H9 (cell line): ENCODE measurements at regions not wholly inside any gene's neighbourhood (a gene's known extent, or its start where the extent isn't known, plus 50 kb on each side); places are given as distances from the start of the nearest gene placed in this dataset.

Source experiments
- DNase-seq: peaks from one replicate; pipeline ENCODE4 v3.0.0-alpha.2; 2017
- H2AFZ ChIP-seq: one replicate; pipeline ENCODE4 v1.6.1; 2013; ENCODE audit warnings: mild to moderate bottlenecking, low read length, control low read depth, moderate library complexity
- H2AK5ac ChIP-seq: 2 replicates; pipeline ENCODE4 v1.6.1; 2013; ENCODE audit warnings: low read length, control low read depth, mixed read lengths; ENCODE audit not compliant: insufficient read length
- H2BK120ac ChIP-seq: one replicate; pipeline ENCODE4 v1.6.1; 2013; ENCODE audit warnings: low read depth, mild to moderate bottlenecking, low read length, control low read depth, inconsistent platforms; ENCODE audit not compliant: poor library complexity, severe bottlenecking
- H2BK12ac ChIP-seq: 2 replicates; pipeline ENCODE4 v1.6.1; 2013; ENCODE audit warnings: low read length, control low read depth, mixed read lengths, low read depth; ENCODE audit not compliant: insufficient read length
- H2BK15ac ChIP-seq: 2 replicates; pipeline ENCODE4 v1.6.1; 2013; ENCODE audit warnings: low read depth, low read length, control low read depth
- H2BK20ac ChIP-seq: one replicate; pipeline ENCODE4 v1.6.1; 2013; ENCODE audit warnings: low read depth, mild to moderate bottlenecking, low read length, control low read depth, inconsistent platforms; ENCODE audit not compliant: poor library complexity, severe bottlenecking
- H2BK5ac ChIP-seq: 2 replicates; pipeline ENCODE4 v1.6.1; 2013; ENCODE audit warnings: low read length, control low read depth, mixed read lengths; ENCODE audit not compliant: insufficient read length
- H3K14ac ChIP-seq: 2 replicates; pipeline ENCODE4 v1.6.1; 2013; ENCODE audit warnings: low read length, control low read depth; ENCODE audit not compliant: insufficient read depth
- H3K18ac ChIP-seq: 2 replicates; pipeline ENCODE4 v1.6.1; 2013; ENCODE audit warnings: low read depth, mild to moderate bottlenecking, mixed read lengths, low read length, control low read depth; ENCODE audit not compliant: insufficient read length
- H3K23ac ChIP-seq: 2 replicates; pipeline ENCODE4 v1.6.1; 2013; ENCODE audit warnings: low read length, control low read depth, mixed read lengths, low read depth; ENCODE audit not compliant: insufficient read length
- H3K23me2 ChIP-seq: 2 replicates; pipeline ENCODE4 v1.6.1; 2013; ENCODE audit warnings: low read depth, mild to moderate bottlenecking, mixed read lengths, low read length, control low read depth; ENCODE audit not compliant: insufficient read length, poor library complexity, severe bottlenecking
- H3K27ac ChIP-seq: 2 replicates; pipeline ENCODE4 v1.5.1; 2013; ENCODE audit warnings: low read length, control low read depth, mixed read lengths, low read depth; ENCODE audit not compliant: insufficient read length
- H3K27me3 ChIP-seq: 2 replicates; pipeline ENCODE4 v1.6.1; 2013; ENCODE audit warnings: low read length, control low read depth, inconsistent platforms; ENCODE audit not compliant: insufficient read depth
- H3K4ac ChIP-seq: 2 replicates; pipeline ENCODE4 v1.6.1; 2013; ENCODE audit warnings: low read depth, mild to moderate bottlenecking, control low read depth, inconsistent platforms, low read length, moderate library complexity
- H3K4me1 ChIP-seq: 2 replicates; pipeline ENCODE4 v1.6.1; 2013; ENCODE audit warnings: low read length, control low read depth, inconsistent platforms; ENCODE audit not compliant: insufficient read depth
- H3K4me2 ChIP-seq: 2 replicates; pipeline ENCODE4 v1.6.1; 2013; ENCODE audit warnings: low read length, control low read depth, mixed read lengths; ENCODE audit not compliant: insufficient read length, insufficient read depth
- H3K56ac ChIP-seq: 2 replicates; pipeline ENCODE4 v1.6.1; 2013; ENCODE audit warnings: low read depth, mild to moderate bottlenecking, mixed read lengths, low read length, control low read depth; ENCODE audit not compliant: insufficient read length
- H3K79me1 ChIP-seq: 2 replicates; pipeline ENCODE4 v1.6.1; 2013; ENCODE audit warnings: low read depth, mild to moderate bottlenecking, moderate library complexity, low read length, control low read depth, inconsistent platforms; ENCODE audit not compliant: insufficient read depth, poor library complexity, severe bottlenecking
- H3K79me2 ChIP-seq: 2 replicates; pipeline ENCODE4 v1.6.1; 2013; ENCODE audit warnings: low read length, control low read depth, inconsistent platforms; ENCODE audit not compliant: insufficient read depth
- H3K9ac ChIP-seq: 2 replicates; pipeline ENCODE4 v1.6.1; 2013; ENCODE audit warnings: low read length, control low read depth, mixed read lengths; ENCODE audit not compliant: insufficient read length; ENCODE audit errors: extremely low read depth
- H3K9me3 ChIP-seq: one replicate; pipeline ENCODE4 v1.6.1; 2013; ENCODE audit warnings: low read depth, low read length, inconsistent platforms; ENCODE audit not compliant: control insufficient read depth
- H3T11ph ChIP-seq: one replicate; pipeline ENCODE4 v1.6.1; 2013; ENCODE audit warnings: mild to moderate bottlenecking, low read length, control low read depth, inconsistent platforms
- H4K20me1 ChIP-seq: one replicate; pipeline ENCODE4 v1.6.1; 2013; ENCODE audit not compliant: control insufficient read depth, insufficient read length, insufficient read depth
- H4K5ac ChIP-seq: 2 replicates; pipeline ENCODE4 v1.6.1; 2013; ENCODE audit warnings: low read depth, mild to moderate bottlenecking, mixed read lengths, low read length, control low read depth; ENCODE audit not compliant: insufficient read length
- H4K8ac ChIP-seq: replicated peaks from 2 replicates; pipeline ENCODE4 v1.6.1; 2013; ENCODE audit warnings: low read length, control low read depth, mixed read lengths, low read depth; ENCODE audit not compliant: insufficient read length
- H4K91ac ChIP-seq: 2 replicates; pipeline ENCODE4 v1.6.1; 2013; ENCODE audit warnings: low read depth, mild to moderate bottlenecking, moderate library complexity, mixed read lengths, low read length, control low read depth; ENCODE audit not compliant: insufficient read length
- H3K27ac Mint-ChIP-seq, 3 experiments: 2 replicates in 2 of 3; 3 replicates in 1 of 3; pipeline ENCODE4 v1.8.0; 2020 to 2021; ENCODE audit warnings: mixed read lengths in 3 of 3, mild to moderate bottlenecking in 1 of 3, moderate library complexity in 1 of 3
- H3K27me3 Mint-ChIP-seq: 2 replicates; pipeline ENCODE4 v1.8.0; 2021; ENCODE audit warnings: low read depth, mild to moderate bottlenecking, moderate library complexity, mixed read lengths
- H3K36me3 Mint-ChIP-seq, 3 experiments: 2 replicates in 2 of 3; 3 replicates in 1 of 3; pipeline ENCODE4 v1.8.0; 2020 to 2021; ENCODE audit warnings: low read depth in 3 of 3, mixed read lengths in 3 of 3; ENCODE audit not compliant: insufficient read depth in 1 of 3
- H3K4me1 Mint-ChIP-seq, 2 experiments: 2 replicates each; pipeline ENCODE4 v1.8.0; 2020; ENCODE audit warnings: mixed read lengths in 2 of 2
- H3K4me3 Mint-ChIP-seq, 2 experiments: 2 replicates in 1 of 2; 3 replicates in 1 of 2; pipeline ENCODE4 v1.8.0; 2020 to 2021; ENCODE audit warnings: mild to moderate bottlenecking in 2 of 2, mixed read lengths in 2 of 2, moderate library complexity in 1 of 2
- H3K9me3 Mint-ChIP-seq, 2 experiments: 2 replicates in 1 of 2; 3 replicates in 1 of 2; pipeline ENCODE4 v1.8.0; 2020; ENCODE audit warnings: mild to moderate bottlenecking in 2 of 2, mixed read lengths in 2 of 2, moderate library complexity in 1 of 2
- WGBS: extraction: QIAGEN DNeasy Blood & Tissue Kit; methylation state at CpG from one replicate; pipeline ENCODE4 v1.1.7; 2013; ENCODE audit warnings: missing lambda C conversion rate, low lambda C conversion rate, mixed read lengths; ENCODE audit not compliant: insufficient read length; ENCODE audit errors: extremely low coverage; 5-methylcytosine and 5-hydroxymethylcytosine counted together
- TF ChIP-seq, protein P1 (sequence below): fragments of 200-600 bp; sonication (generic); conservative IDR thresholded peaks from 3 replicates; pipeline ENCODE4 v1.8.0; 2021; ENCODE audit warnings: antibody characterized with exemption, mild to moderate bottlenecking

DNA sequence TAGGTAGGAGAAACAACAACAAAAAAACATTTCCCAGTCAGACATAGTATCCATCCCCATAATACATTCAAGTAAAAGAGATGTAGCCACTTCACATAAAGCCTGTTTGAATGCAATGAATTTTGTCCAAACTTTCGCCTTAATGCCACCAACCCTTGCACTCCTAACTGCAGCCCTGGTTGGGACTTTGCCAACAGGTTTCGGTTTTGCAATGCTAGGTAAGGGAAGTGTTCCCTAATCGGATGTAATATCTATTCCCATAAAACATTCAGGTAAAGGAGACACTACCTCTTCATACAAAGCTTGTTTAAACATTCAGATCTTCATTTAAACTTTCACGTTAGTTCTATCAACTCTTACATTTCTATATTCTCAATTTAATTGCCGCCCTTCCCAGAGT, 336.1 kb downstream of the DRD1 start:
- no peaks in the 10 kb centered on the region for H3K27me3 ChIP-seq
- H2BK120ac ChIP-seq: no peak overlapping the region
- peaks cover 4% of the 10 kb centered on the region for H3K27me3 Mint-ChIP-seq
- no peak overlapping the region for H3K23ac ChIP-seq
- TF ChIP-seq, protein P1, sequence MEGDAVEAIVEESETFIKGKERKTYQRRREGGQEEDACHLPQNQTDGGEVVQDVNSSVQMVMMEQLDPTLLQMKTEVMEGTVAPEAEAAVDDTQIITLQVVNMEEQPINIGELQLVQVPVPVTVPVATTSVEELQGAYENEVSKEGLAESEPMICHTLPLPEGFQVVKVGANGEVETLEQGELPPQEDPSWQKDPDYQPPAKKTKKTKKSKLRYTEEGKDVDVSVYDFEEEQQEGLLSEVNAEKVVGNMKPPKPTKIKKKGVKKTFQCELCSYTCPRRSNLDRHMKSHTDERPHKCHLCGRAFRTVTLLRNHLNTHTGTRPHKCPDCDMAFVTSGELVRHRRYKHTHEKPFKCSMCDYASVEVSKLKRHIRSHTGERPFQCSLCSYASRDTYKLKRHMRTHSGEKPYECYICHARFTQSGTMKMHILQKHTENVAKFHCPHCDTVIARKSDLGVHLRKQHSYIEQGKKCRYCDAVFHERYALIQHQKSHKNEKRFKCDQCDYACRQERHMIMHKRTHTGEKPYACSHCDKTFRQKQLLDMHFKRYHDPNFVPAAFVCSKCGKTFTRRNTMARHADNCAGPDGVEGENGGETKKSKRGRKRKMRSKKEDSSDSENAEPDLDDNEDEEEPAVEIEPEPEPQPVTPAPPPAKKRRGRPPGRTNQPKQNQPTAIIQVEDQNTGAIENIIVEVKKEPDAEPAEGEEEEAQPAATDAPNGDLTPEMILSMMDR: no peak
- H3K36me3 Mint-ChIP-seq: peaks cover 10 to 16% (median 13%) of the 10 kb centered on the region in 3 experiments
- WGBS: no CpG with 5 or more reads among the region's 5 CpGs
- no peak overlapping the region for H4K8ac ChIP-seq
- H3K27ac Mint-ChIP-seq: no peak overlapping the region
- no peaks in the 10 kb centered on the region for H3K79me1 ChIP-seq
- H3K9me3 Mint-ChIP-seq: peaks cover 20% of the 10 kb centered on the region in 2 experiments
- H2BK20ac ChIP-seq: no peak overlapping the region
- H3K56ac ChIP-seq: no peak overlapping the region
- no peak overlapping the region for H3K18ac ChIP-seq
- H4K91ac ChIP-seq: no peak overlapping the region
- no peak overlapping the region for H3K9ac ChIP-seq
- no peak overlapping the region for H2AFZ ChIP-seq
- no peak overlapping the region for H2BK5ac ChIP-seq
- no peak overlapping the region for H3K27ac ChIP-seq
- no peaks in the 10 kb centered on the region for H3K79me2 ChIP-seq
- H4K5ac ChIP-seq: no peak overlapping the region
- no peaks in the 10 kb centered on the region for H3K4me1 ChIP-seq
- H3K9me3 ChIP-seq: no peaks in the 10 kb centered on the region
- peaks cover 0 to 3% of the 10 kb centered on the region in 2 experiments; a peak in 2 of 4 replicates for H3K4me1 Mint-ChIP-seq
- no peak overlapping the region for H3K4me3 Mint-ChIP-seq
- no peak overlapping the region for H3T11ph ChIP-seq
- no peak for DNase-seq
- H3K14ac ChIP-seq: no peak overlapping the region
- H3K4me2 ChIP-seq: no peak overlapping the region
- H3K23me2 ChIP-seq: no peaks in the 10 kb centered on the region
- H3K4ac ChIP-seq: no peak overlapping the region
- H2BK15ac ChIP-seq: no peak overlapping the region
- H2AK5ac ChIP-seq: no peak overlapping the region
- no peaks in the 10 kb centered on the region for H4K20me1 ChIP-seq
- no peak overlapping the region for H2BK12ac ChIP-seq
